GM21723 (cell line): ENCODE measurements at regions not wholly inside any gene's neighbourhood (a gene's known extent, or its start where the extent isn't known, plus 50 kb on each side); places are given as distances from the start of the nearest gene placed in this dataset.
"Not testable (repeated sequence)": the region's sequence is repeated elsewhere in the genome, so short reads cannot be mapped to it uniquely, and the experiment has no call there.

Experiments used
- ATAC-seq: cut with Tn5 transposase; IDR thresholded peaks from one replicate; pipeline ENCODE4 v1.9.1; 2021; ENCODE audit warnings: mild to moderate bottlenecking, moderate library complexity; ENCODE audit not compliant: unreplicated experiment

DNA sequence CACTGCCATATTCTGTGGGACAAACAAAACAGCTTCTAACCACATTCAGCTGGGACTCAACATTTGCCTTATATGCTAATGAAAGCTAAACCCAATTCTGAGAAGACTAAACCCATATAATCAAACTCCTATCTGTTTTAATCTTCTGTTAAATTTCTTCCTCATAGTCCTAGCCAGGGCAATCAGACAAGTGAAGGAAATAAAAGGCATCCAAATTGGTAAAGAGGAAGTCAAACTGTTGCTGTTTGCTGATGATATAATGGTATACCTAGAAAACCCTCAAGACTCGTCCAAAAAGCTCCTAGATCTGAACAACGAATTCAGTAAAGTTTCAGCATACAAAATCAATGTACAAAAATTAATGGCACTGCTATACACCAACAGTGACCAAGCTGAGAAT is 157.1 kb downstream of the PHLDA1 start:
- ATAC-seq, result no peak

DNA sequence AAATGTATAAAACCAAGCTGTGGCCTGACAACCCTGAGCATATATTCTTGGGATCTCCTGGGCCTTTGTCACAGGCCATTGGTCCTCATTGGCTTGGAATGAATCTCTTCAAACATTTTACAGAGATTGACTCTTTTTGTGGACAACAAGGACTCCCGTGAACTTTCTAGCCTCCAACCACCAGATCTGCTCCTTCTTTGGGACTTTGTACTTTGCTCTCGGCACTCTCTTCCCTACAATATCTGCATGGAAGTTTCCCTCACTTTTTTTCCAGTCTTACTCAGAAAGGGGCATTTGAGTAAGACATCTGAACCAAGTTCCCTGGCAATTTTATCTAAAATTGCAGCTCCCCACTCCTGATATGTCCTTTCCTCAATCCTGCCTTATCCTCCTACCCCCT is 158.8 kb downstream of the PHLDA1 start:
- ATAC-seq, result no peak

DNA sequence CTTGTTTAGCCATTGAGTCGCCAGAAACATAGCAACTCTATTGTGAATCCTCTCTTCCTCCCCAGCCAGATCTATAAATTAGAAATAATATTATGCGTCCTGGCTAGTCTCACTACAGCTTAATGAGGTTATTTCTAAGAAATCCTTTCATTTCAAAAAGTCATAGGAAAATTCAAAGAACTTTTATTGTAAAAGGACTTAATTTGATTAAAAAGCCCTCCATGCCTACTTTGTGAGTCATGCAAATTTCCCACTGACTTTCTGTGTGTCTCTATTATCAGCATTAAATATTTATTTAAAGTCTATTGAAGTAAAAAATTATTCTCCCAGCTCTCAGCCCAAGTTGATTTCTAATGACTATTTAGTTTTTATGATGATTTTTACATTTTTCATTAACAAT is 160.7 kb downstream of the PHLDA1 start:
- no peak for ATAC-seq

DNA sequence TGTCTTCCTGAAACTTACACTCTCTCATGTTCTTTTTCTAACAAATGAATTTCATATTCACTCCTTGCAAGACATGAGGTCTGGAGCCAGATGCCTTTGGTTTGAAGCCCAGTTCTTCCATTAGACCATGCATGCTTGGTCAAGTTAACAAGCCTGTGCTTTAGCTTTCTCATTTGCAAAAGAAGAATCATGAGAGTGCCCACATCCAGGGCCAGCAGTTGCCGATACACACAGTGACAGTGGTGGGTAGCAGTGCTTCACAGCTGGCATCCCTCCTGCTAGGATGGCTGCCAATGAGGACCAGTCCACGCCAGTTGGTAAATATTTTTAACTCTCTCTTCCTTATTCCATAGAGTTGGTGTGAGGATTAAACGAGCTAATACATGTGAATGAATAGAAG is 163.1 kb downstream of the PHLDA1 start:
- no peak for ATAC-seq

DNA sequence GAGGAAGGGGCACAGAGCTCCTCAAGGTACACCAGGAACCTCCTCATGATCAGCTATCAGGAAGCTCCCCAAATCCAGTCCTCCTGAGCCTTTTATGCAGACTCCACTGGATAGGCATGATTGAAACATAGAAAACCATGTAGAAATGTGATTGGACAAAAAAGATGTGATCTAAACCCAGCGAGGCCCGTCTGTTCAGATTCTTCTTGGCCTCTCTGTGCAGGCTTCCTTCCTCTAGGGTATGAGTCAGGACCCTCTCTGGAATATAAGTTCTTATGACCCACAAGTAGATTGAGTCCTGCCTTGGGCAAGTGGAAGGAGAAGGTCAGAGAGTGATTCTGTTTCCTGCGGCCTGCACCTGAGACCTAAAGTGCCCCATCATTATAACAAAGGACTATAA is 166.3 kb downstream of the PHLDA1 start:
- ATAC-seq, result no peak

DNA sequence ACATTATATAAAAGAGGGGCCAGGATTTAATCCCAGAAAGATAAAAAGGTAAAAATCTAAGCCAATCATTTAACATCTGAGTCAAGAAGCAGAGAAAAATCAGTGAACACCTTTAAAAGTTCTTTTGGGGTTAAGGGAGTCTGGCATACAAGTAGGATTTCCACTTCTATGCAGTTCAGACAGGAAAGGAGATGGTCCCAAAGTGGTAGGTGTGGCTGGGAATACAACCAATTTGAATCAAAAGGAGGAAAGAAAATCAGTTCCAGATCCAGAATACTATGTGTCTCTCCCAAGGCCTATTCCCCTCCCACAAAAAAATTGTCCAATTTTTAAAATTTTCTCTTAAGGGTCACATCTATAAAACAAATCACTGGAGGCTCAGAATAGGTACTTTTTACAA is 167.4 kb downstream of the PHLDA1 start:
- ATAC-seq, result no peak

DNA sequence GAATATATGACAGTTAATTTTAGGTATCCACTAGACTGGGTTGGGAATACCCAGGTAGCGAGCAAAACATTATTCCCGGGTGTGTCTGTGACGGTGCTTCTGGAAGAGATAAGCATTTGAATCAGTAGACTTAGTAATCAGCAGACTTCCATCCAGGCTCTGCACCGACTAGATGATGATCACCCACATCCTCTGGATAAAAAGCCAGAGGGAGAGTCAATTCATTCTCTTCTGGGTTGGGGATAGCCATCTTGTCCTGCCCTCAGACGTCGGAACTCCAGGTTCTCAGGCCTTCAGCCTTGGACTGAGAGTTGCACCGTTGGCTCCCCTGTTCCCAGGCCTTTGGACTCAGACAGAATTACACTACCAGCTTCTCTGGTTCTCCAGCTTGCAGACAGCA is 168.0 kb downstream of the PHLDA1 start:
- no peak for ATAC-seq

DNA sequence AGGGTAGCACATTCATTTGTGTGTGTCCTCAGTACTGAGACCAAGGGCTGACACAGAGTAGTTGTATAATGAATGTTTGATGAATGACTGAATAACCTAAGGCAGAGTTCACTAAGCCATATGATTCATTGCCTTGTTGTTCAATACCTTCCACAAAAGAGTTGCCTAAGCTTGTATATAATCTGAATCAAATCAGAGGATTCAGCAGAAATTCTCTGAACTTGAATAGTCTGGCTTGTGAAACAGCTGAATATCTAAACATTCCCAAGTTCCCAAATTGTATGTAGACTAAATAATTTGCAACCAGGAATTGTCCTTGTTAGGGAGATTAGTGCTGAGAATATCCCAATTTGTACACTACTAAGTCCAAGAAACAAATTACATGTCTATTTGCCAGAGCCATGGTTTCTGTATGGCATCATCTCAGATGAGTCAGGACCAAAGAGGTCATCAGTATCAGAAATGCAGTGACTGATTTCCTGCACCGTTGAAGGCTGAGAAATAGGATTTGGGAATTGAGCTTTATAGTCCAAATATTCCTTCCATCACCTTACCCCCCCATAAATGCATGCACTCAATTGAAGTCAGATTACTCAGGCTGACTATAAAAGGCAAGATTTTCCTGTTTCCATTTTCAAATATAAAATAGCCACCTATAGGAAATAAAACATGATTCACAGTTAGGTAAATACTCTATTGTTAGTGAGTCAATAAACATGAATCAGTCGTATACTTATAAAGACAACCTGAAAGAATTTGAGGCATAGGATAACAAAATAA is 168.7 kb downstream of the PHLDA1 start:
- no peak for ATAC-seq

DNA sequence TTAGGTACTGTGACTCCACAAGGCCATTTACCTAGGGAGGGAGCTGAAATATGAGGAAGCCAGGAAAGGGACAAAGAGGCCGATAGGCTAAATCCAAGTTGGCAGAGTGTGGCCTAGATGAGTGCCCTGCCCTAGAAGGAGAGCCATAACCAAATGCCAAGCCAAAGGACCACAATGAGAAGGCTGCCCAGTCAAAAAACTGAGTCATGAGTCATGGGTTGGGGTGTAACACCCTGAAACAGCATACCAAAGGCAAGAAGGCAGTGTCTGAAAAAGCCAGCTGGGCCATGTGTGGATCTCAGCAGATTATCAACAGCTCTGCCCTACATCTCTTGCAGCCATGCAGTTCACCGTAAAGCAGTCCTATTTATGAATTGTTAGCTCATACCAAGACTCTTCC is 171.7 kb downstream of the PHLDA1 start:
- ATAC-seq, result no peak

DNA sequence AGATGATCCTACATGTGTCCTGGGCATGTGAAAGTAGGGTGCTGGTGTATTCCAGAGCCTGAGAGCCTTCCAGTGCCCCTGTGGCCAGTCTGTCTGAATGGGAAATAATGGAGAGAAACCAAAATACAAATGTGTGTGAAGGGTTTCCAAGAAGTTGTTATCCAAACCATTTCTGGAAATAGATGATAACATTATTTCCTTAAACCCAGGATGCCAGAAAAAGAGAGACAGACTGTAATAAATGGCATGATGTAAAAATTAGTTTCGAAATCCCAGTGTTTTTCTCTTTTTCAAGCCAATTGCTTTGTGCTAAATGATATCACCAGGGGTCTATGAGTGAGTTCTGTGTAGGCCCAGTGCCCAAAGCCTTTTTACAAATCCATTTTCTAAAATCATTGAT is 175.3 kb downstream of the PHLDA1 start:
- ATAC-seq, result no peak

DNA sequence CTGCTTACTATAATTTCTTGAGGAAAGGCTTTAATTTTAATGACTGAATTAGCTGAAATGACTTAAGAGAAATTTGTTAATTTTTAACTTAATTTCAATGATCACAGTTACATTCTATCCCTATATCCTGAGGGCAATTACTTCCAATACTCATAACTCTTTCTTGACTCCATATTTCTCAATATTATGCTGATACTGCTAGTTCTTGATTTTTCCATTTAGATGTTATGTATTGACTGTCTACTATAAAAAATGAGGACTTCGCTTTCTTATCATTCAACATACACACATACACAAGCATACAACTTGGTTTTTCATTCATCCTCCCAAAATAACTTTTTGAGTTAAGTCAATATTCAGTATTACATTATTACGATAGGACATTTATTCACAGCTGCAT is 176.2 kb downstream of the PHLDA1 start:
- no peak for ATAC-seq

DNA sequence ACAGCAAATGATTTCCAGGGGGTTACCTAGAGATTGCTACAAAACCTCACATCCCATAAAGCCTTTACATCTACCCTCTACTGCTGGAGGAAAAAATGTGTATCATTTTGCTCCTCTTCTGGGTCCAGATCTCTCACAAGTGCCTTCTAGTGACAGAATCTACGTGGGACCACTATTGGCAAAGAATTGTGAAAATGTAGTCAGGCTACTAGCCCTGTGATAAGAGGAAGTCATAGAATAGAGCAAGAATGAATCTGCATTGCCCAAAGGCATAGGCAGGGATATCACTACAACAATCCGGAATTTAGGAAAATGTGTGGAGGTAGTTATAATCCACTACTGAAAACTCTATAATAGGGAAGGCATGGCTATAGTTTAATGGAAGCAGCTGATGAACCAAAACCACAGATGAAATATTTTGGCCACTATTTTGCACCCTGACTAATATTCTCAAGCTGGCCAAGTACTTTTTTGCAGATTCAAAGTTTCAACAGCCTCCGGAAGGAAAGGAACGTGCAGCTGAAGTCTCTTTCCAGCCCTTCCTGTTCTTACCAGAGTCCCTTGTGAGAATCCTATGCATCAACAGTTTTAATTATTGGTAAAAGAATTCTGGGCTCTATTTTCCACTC is 176.8 kb downstream of the PHLDA1 start:
- no peak for ATAC-seq

DNA sequence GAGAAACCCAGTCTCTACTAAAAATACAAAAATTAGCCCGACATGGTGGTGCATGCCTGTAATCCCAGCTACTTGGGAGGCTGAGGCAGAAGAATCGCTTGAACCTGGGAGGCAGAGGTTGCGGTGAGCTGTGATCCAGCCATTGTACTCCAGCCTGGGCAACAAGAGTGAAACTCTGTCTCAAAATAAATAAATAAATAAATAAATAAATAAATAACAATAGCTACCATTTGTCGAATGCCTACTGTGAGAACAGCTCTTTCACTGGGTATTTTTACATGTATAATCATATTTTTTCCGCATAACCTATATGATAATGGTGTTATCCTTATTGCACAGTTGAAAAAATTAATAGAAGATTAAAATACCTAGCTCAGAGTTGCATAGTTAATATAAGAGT is 177.4 kb downstream of the PHLDA1 start:
- not testable (repeated sequence) for ATAC-seq

DNA sequence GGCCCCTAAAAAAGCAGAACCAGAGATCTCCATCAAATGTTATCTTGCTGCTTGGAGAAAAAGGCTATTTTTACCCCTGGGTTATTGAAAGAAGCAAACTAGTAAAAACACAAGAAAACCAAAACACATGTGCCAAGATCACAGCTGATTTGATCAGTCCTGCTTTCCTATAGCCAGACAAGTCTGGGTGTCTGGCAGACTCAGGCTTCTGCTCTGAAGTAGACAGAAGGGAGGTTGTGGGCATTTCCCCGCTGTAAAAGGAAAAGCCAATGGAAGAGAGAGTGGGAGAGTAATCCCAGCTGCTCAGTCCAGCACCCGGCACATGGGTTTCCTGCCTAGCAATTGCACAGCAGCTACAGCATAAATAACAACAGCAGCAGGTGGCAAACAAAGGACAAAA is 177.9 kb downstream of the PHLDA1 start:
- ATAC-seq, result no peak

DNA sequence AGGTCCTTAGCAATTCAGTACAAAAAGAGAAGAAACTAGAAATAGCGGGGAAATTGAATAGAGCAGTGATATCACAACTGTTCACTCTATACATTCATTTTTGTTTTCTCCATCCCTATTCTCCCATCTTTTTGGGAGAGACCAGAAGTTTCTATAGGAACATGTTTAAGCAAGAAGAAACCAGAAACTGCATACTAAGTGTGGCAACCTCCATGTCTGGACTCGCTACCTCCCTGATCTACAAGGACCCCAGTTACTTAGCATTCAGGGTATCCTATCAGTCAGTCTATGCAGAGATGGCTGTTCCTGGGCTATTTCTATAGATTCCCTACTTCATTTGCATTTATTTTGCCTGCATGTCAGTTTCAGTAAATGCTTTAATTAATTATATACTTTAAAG is 178.6 kb downstream of the PHLDA1 start:
- ATAC-seq, result no peak

DNA sequence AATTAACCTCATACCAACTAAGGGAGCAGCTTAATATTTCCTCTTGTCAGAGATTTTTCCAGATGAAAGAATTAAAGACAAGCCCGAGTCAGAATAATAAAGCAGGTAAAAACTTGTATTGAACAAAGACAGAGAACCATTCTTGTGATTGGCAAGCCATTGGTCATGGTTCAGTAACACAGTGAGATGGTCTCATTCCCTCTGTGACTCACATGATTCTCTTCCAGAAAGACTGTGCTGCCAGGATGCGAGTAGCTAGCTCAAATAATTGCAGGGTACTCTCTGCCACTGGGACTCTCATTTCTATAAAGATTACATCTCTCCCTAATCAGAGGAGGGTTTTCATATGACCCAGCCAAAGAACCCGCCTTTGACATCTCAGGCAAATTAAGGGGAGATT is 179.4 kb downstream of the PHLDA1 start:
- no peak for ATAC-seq

DNA sequence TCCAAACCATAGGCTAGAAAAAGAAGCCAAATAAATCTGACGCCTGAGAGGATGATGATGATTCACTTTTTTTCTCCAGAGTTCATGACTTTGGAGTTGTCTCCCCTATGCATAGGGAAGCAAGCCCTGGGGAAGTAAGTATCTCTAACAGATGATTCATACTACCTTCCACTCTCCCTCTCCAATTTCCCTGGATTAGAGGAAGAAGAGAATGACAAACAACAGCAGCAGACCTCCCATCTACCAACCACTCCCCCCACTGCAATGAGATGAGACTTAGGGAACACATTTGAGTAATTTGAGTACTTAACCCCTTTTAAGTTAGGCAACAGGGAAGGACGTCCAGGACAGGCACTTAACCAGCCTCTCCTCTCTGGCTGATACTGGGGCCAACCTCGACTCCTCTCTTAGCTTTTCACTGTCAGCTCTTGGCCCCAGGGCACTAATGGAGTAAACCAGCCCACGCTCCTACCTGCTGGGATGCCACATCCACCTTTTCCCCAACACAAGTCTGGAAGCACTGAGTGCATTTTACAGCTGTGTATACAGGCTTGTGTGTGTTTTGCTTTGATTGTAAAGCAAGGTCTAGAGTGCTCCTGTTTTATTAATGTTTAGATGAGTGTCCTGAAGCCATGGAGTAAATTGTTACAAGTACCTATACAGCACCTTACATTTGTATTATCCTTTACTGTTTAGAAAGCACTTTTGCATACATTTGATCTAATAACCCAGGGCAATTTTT is 180.7 kb downstream of the PHLDA1 start:
- no peak for ATAC-seq

DNA sequence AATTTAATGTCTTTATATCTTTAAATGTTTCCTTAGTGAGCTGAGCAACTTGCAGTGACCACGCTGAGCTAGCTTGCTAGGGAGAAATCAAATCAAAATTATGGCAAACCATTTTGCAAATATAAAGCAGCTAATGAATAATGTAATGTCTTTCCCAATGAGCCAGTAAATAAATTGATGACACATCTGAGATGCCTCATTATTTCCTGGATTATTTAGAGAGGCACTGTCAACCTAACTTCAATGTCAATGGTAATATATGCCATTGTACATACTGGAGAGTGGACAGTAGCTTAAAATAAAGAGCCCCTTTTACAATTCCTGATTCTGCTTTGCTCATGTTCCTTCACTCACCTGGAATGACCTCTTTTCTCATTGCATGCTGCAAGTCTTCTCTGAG is 182.6 kb downstream of the PHLDA1 start:
- no peak for ATAC-seq

DNA sequence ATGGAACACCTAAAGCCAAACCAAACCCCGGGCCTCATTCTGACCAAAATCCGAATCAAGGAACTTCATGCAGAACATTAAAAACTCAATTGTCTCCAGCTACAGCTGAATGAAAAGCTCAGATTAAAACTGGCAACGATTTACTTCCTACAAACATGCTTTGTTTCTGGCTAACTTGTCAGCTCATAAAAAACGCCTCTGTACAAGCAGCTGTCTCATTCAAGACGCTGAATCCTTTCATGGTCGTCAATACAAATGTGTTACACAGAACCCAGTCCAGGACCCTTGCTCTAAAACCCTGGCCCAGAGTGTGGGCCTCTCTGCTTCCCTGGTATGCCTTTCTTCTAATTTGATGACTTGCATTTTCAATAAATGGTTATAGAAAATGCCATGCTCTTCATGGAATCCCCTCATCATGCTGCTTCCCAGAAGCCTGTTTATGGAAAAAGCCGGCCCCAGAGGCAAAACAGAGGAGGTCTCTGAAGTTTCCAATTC is 183.1 kb downstream of the PHLDA1 start:
- no peak for ATAC-seq

DNA sequence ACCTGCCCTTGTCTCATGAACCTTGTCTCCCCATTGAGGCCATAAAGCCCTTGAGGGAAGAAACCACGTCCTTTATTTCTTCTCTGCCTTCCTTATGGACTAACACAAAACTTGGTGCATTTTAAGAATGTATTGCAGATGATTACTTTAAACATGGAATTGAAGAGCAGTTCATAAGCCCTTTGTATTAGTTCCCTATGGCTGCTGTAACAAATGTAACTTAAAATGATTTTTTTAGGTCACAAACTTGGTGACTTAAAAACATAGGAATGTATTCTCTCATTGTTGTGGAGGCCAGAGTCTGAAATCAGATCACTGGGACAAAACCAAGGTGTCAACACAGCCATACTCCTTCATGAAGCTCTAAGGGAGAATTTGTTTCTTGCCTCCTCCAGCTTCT is 185.5 kb downstream of the PHLDA1 start:
- ATAC-seq, result no peak

DNA sequence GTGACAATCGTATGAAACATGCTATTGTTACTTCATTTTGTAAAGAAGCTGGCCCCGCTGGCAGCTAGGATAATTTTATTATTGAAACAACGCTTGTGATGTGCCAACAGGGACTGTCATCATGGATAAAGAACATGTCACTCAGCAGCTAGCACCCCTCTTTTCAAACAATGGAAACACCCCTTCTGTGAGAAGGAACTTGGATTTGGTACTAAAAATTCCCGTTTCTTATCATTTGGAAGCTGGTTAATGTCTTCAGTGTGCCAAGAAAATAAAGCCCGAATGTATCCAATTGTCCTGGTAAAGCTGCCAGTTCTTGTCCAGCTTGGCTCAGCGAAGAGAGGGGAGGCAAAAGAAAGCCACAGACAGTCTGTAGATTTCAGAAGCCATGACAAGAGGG is 186.6 kb downstream of the PHLDA1 start:
- ATAC-seq, result no peak
